ENCODE measurements at regions not wholly inside any gene's neighbourhood (a gene's known extent, or its start where the extent isn't known, plus 50 kb on each side); places are given as distances from the start of the nearest gene placed in this dataset.

DNA sequence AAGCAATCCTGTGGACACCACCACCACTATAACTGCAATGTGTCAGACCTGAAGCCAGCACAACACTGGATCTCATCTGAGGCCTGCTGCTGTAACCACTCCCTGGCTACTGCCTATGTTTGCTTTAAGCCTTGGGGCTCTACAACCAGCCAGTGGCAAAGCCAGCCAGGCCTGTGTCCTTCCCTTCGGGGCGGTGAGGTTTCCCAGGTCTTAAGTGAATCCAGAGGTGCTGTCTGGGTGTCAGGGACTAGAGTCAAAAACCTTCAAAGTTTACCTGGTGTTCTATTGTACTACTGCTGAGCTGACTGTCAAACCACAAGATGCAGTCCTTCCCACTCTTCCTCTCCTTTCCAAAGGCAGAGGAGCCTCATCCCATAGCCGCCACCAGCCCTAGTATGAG, 750.5 kb downstream of the FAM133A start:
- Mint-ChIP-seq H3K27me3 (no peaks in the 10 kb centered on the region), H3K4me3 (no peak overlapping the region), H3K4me1 (ENCODE audit: low read depth) (no peaks in the 10 kb centered on the region), H3K9me3 (ENCODE audit: low read depth) (no peaks in the 10 kb centered on the region), H3K36me3 (no peaks in the 10 kb centered on the region), H3K27ac (no peak overlapping the region)

DNA sequence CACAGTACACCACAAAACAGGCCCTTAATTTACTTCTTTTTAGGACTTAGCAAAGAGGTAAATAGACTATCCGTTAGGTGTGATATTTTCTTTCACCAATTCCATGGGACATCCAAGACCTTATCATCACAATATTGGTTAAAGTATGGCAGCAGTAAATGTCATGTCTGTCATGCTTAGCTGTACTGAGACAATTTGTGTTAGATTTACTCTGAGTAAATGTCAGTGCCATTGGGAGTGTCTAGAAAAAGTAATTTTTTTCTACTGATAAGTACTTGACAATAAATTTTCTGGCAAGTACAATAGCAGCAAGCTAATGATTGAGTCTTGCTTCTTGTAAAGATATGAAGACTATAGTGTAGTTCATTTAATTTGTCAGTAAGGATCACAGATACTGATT, 756.1 kb downstream of the FAM133A start:
- no peaks in the 10 kb centered on the region for H3K4me1 Mint-ChIP-seq (ENCODE audit: low read depth)
- H3K27me3 Mint-ChIP-seq: no peaks in the 10 kb centered on the region
- no peak overlapping the region for H3K4me3 Mint-ChIP-seq
- H3K36me3 Mint-ChIP-seq: no peaks in the 10 kb centered on the region
- H3K9me3 Mint-ChIP-seq (ENCODE audit: low read depth): no peaks in the 10 kb centered on the region
- H3K27ac Mint-ChIP-seq: no peak overlapping the region

DNA sequence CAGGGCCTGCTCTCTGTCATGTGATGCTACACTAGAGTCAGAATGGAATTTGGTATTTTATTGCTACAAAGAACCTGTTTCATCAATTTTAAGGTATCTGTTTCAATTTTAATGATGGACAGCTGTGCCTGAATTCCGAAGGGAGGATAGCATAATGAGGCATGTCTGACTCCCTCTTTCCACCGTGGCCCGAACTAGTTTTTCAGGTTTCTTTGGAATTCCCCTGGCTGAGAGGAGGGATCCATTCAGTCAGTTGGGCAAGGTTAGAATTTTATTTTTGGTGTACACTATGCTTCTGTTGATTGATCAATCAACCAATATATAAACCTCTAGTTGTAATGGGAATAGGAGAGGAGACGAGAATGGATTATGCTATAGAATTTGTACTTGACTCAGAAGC, 761.8 kb downstream of the FAM133A start:
- Mint-ChIP-seq H3K27ac (no peak overlapping the region), H3K27me3 (no peaks in the 10 kb centered on the region), H3K4me1 (ENCODE audit: low read depth) (no peaks in the 10 kb centered on the region), H3K36me3 (no peaks in the 10 kb centered on the region), H3K9me3 (ENCODE audit: low read depth) (no peaks in the 10 kb centered on the region), H3K4me3 (no peak overlapping the region)

DNA sequence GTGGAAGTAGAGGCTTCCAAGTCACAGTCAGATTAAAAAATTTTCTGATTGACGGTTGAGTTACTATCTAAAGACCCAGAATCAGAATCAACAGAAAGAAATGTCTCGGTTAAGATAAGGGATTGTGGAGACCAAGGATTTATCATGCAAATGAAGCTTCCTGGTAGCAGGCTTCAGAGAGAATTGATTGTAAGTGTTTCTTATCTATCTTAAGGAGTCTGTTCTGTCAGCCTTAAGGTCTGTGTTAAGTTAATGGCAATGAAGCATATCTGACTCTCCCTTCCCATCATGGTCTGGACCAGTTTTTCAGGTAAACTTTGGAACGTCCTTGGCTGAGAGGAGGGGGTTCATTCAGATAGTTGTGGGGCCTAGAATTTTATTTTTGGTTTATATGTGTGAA, 780.2 kb downstream of the FAM133A start:
- no peak overlapping the region for H3K4me3 Mint-ChIP-seq

DNA sequence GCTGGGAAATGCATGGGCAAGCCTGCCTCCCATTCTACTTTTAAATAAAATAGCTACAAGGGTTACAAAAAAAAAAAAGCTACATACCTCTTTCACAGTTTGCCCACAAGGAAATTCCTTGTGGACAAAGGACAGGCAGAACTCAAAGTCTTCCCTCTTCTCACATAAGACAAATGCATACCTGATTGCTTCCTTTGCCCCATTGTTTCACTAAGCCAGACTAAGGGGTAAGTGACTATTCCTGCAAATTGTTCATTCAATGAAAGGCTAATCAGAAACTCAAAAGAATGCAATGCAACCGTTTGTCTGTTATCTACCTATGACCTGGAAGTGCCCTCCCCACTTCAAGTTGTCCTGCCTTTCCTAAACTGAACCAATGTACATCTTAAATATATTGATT, 780.6 kb downstream of the FAM133A start:
- no peaks in the 10 kb centered on the region for H3K9me3 Mint-ChIP-seq (ENCODE audit: low read depth)

More for the DNA sequence above, 780.2 kb downstream of the FAM133A start:
- Mint-ChIP-seq H3K27me3 (no peaks in the 10 kb centered on the region), H3K27ac (no peak overlapping the region), H3K36me3 (no peaks in the 10 kb centered on the region), H3K9me3 (ENCODE audit: low read depth) (no peaks in the 10 kb centered on the region), H3K4me1 (ENCODE audit: low read depth) (no peaks in the 10 kb centered on the region)

DNA sequence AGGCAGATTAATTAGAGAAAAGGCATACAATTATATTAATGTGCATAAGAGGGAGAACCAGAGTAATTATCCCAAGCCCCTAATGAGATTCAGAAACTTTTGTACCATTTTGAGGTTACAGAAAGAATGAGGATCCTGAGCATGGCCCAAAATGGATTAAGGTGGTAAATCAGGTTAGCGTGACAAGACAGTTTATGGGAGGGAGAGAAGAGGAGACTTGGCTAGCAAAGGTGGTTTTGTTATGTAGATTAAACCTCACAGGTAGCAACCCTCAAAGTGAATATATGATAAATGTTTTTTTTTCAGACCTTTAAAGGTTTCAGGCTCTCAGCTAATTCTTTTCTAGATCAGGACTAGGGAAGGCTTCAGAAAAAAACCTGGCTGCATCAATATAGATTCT, 781.8 kb downstream of the FAM133A start:
- no peak overlapping the region for H3K27ac Mint-ChIP-seq
- H3K9me3 Mint-ChIP-seq (ENCODE audit: low read depth): no peaks in the 10 kb centered on the region
- no peaks in the 10 kb centered on the region for H3K36me3 Mint-ChIP-seq

More for the DNA sequence above, 780.6 kb downstream of the FAM133A start:
- Mint-ChIP-seq H3K36me3 (no peaks in the 10 kb centered on the region), H3K4me3 (no peak overlapping the region), H3K27me3 (no peaks in the 10 kb centered on the region), H3K4me1 (ENCODE audit: low read depth) (no peaks in the 10 kb centered on the region), H3K27ac (no peak overlapping the region)

DNA sequence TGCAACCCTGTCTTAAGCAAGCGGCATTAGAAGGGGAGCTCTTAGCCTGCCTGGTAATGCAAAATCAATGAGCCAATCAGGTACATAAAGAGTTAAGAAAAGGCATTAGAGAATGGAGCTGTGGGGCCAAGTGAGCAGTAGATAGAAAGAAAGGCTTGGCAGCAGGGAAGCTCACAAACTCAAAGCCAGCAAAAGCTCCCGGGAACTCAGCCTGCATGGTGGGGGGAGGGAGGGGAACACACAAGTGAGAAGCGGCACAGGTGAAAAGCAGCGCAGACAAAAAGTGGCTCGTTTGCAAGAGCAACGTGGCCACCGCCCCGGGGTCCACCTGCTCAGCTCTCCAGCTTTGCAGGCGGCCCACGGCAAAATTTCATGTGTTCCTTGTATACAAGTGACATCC, 818.5 kb downstream of the FAM133A start:
- no peaks in the 10 kb centered on the region for H3K36me3 Mint-ChIP-seq
- no peak overlapping the region for H3K27ac Mint-ChIP-seq
- H3K9me3 Mint-ChIP-seq (ENCODE audit: low read depth): no peaks in the 10 kb centered on the region
- H3K4me1 Mint-ChIP-seq (ENCODE audit: low read depth): no peaks in the 10 kb centered on the region
- H3K27me3 Mint-ChIP-seq: no peaks in the 10 kb centered on the region
- no peak overlapping the region for H3K4me3 Mint-ChIP-seq

More for the DNA sequence above, 781.8 kb downstream of the FAM133A start:
- Mint-ChIP-seq H3K27me3 (no peaks in the 10 kb centered on the region), H3K4me3 (no peak overlapping the region), H3K4me1 (ENCODE audit: low read depth) (no peaks in the 10 kb centered on the region)

DNA sequence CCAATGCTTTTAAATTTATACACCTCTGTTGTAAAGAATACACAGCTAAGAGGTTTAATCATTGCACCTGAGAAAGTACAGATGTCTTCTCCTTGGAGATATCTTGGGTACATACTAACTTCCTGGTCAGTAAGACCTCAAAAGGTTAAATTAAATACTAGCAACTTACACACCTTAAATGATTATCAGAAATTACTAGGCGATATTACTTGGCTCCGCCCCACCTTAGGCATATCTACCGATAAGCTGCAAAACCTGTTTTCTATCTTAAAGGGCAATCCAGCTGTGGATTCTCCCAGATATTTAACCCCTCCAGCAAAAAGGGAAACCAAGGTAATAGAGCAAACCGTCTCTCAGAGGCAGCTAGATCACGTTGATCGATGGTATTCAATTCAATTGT, 819.4 kb downstream of the FAM133A start:
- Mint-ChIP-seq H3K4me3 (no peak overlapping the region), H3K27ac (no peak overlapping the region), H3K36me3 (no peaks in the 10 kb centered on the region), H3K27me3 (no peaks in the 10 kb centered on the region), H3K4me1 (ENCODE audit: low read depth) (no peaks in the 10 kb centered on the region), H3K9me3 (ENCODE audit: low read depth) (no peaks in the 10 kb centered on the region)

DNA sequence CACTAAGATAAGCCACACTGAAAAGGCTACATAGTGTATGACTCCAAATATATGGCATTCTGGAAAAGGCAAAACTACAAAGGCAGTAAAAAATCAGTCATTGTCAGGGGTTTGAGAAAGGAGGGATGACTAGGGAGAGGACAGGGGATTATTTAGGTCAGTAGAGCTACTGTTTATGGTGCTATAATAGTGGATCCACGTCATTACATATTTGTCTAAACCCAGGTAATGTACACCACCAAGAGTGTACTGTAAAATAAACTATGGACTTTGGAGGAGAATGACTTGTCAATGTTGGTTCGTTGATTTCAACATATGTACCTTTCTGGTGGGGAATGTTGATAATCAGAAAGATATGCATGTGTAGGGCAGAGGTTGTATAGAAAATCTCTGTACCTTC, 837.6 kb downstream of the FAM133A start:
- H3K4me1 Mint-ChIP-seq (ENCODE audit: low read depth): no peaks in the 10 kb centered on the region
- no peaks in the 10 kb centered on the region for H3K36me3 Mint-ChIP-seq
- H3K9me3 Mint-ChIP-seq (ENCODE audit: low read depth): no peaks in the 10 kb centered on the region
- no peak overlapping the region for H3K4me3 Mint-ChIP-seq
- H3K27me3 Mint-ChIP-seq: no peaks in the 10 kb centered on the region
- no peak overlapping the region for H3K27ac Mint-ChIP-seq

DNA sequence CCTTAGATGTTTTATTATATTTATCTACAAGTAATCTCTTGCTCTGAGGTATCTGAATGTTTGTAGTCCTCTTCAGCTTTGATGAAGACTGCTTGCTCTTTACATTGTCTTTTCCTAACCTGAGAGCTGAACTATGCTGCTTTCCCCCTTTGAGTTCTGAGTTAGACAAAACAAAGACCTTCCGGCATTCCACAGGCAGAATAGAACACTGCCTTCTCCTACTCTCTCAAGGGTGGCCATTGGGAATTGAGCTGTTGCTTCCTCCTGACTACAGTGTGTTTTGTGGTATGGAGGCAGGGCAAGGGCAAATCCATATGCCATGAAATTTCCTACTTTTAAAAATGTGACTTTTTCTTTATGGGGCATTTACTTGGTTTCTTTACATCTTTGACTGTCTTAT, 841.0 kb downstream of the FAM133A start:
- Mint-ChIP-seq H3K4me3 (no peak overlapping the region), H3K36me3 (no peaks in the 10 kb centered on the region), H3K9me3 (ENCODE audit: low read depth) (peaks cover 4% of the 10 kb centered on the region), H3K27ac (no peak overlapping the region), H3K4me1 (ENCODE audit: low read depth) (no peaks in the 10 kb centered on the region), H3K27me3 (no peaks in the 10 kb centered on the region)

DNA sequence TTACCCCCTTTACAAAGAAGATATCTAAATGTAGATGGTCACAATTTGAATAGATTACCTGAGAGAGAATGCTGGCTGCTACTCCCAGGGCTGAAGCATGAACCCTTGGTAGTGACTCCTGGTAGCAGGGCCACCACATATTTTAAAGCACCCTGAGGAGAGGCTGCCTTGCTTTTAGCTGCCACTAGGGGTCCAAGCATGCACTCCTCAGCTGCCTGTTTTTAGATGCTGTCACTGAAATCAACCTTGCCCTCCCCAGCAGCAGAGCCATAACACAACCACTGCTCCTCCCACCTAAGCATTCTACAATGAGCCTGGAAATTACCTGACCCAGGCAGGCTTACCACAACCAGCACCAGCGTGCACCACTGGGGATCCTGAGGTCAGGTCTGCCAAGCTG, 850.9 kb downstream of the FAM133A start:
- Mint-ChIP-seq H3K27me3 (no peaks in the 10 kb centered on the region), H3K4me3 (no peak overlapping the region), H3K27ac (no peak overlapping the region), H3K36me3 (no peaks in the 10 kb centered on the region), H3K9me3 (ENCODE audit: low read depth) (peaks cover 4% of the 10 kb centered on the region), H3K4me1 (ENCODE audit: low read depth) (no peaks in the 10 kb centered on the region)

DNA sequence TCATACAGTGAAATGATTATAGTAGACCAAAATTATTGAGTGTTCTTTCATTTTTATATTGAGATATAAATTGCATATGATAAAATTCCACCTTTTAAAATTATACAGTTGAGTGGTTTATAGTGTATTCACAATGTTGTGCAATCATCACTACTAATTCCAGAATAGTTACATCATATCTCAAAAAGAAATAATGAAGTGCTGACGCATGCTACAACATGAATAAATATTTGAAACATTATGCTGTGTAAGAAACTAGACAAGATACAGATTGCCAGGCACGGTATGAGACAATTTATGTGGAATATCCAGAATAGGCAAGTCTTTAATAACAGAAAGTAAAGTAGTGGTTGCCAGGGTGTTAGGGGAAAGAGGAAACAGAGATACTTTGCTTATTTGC, 871.7 kb downstream of the FAM133A start:
- no peaks in the 10 kb centered on the region for H3K9me3 Mint-ChIP-seq (ENCODE audit: low read depth)
- H3K4me3 Mint-ChIP-seq: no peak overlapping the region
- no peak overlapping the region for H3K27ac Mint-ChIP-seq
- H3K36me3 Mint-ChIP-seq: no peaks in the 10 kb centered on the region
- H3K4me1 Mint-ChIP-seq (ENCODE audit: low read depth): no peaks in the 10 kb centered on the region
- no peaks in the 10 kb centered on the region for H3K27me3 Mint-ChIP-seq

DNA sequence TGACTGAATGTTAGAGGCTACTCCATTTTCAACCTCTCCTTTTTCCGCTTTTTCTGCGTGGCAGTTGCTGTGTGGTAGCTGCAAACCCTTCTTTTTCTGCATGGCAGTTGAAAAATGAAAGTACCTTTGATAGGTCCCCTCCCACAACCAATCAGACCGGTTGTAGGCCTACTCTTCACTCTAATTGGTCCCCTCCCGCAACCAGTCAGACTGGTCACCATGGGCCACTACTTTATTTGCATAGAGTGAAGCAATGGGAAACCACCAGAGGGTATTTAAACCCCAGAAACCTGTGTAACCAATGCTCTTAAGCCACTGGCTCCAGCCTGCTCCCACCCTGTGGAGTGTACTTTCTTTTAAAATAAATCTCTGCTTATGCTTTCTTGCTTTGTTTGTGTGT, 877.8 kb downstream of the FAM133A start:
- no peaks in the 10 kb centered on the region for H3K27me3 Mint-ChIP-seq
- no peak overlapping the region for H3K4me3 Mint-ChIP-seq
- H3K27ac Mint-ChIP-seq: no peak overlapping the region
- H3K36me3 Mint-ChIP-seq: no peaks in the 10 kb centered on the region
- no peaks in the 10 kb centered on the region for H3K4me1 Mint-ChIP-seq (ENCODE audit: low read depth)
- H3K9me3 Mint-ChIP-seq (ENCODE audit: low read depth): no peaks in the 10 kb centered on the region

DNA sequence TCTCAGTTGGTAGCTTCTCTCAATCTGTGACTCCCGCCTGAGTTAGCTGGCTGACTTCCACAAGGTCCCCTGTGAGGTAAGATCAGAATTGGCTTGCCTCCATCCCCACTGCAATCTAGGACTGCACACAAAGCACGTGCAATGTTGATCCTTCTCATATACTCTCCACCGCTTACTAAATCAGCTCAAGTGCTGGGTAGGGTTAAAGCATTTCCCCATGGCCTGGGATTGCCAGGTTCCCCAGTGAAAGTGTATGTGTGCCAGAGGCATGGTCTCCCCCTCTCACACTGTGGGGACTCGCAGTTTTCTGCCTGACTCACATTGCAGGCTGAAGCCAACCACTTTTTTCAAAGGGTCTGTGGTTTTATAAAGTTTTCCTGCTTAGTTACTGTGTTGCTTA, 886.9 kb downstream of the FAM133A start:
- Mint-ChIP-seq H3K4me3 (no peak overlapping the region), H3K27ac (no peak overlapping the region), H3K4me1 (ENCODE audit: low read depth) (no peaks in the 10 kb centered on the region), H3K9me3 (ENCODE audit: low read depth) (no peaks in the 10 kb centered on the region), H3K27me3 (no peaks in the 10 kb centered on the region), H3K36me3 (no peaks in the 10 kb centered on the region)

DNA sequence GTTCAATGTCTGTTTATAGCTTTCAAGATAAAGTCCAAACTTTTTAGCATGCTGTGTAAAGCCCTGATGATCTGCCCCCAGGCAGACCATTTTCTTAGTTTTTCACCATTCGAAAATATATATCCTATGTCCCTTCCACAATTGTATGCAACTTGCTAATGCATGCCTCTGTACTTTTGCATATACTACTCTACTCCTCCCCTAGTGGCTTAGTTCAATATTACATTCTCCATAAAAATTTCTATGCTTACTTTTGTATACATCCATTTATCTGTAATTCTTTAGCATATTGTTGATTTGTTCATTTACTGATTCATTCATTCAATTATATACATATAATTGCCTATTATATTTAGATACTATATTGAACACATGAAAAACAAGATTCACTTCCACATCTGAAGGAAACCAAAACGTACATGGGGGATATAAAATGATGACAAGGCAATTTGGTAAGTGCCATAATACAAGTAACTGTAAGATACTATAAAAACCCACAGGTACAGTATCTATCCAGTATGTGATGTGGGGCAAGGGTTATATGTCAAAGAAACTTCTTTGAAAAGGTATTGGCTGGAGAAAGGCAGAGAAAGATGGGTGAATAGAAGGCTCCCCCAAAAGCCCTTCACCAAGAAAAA, 902.5 kb downstream of the FAM133A start:
- Mint-ChIP-seq H3K4me3 (no peak overlapping the region), H3K4me1 (ENCODE audit: low read depth) (no peaks in the 10 kb centered on the region), H3K36me3 (no peaks in the 10 kb centered on the region), H3K27ac (no peak overlapping the region), H3K9me3 (ENCODE audit: low read depth) (peaks cover 5% of the 10 kb centered on the region), H3K27me3 (no peaks in the 10 kb centered on the region)

DNA sequence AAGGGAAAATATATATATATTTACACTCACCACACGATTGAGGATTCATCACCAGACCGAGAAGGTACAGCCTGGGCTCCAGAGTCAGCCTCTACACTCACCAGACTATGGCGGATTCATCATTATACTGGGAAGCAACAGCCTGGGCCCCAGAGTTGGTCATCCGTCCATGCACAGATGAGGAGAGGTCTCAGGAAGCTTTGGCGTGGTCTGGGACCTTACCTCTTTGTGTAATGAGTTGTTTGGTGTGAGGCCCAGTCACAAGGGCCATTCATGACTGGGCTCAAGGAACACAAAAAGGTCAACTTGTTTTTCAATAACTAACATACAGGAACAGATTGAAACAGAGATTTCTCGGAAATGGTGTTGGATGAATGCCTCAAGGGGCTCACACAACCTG, 926.1 kb downstream of the FAM133A start:
- Mint-ChIP-seq H3K4me3 (no peak overlapping the region), H3K27me3 (no peaks in the 10 kb centered on the region), H3K4me1 (ENCODE audit: low read depth) (no peaks in the 10 kb centered on the region), H3K9me3 (ENCODE audit: low read depth) (no peaks in the 10 kb centered on the region), H3K27ac (no peak overlapping the region), H3K36me3 (no peaks in the 10 kb centered on the region)
